Glutamatergic neuron (in vitro differentiated cells): ENCODE measurements at regions not wholly inside any gene's neighbourhood (a gene's known extent, or its start where the extent isn't known, plus 50 kb on each side); places are given as distances from the start of the nearest gene placed in this dataset.

ENCODE experiments used
- DNase-seq: peaks from one replicate; pipeline ENCODE4 v3.0.0; 2022
- H3K27ac Mint-ChIP-seq: one replicate; pipeline ENCODE4 v1.8.0; 2020; ENCODE audit warnings: mild to moderate bottlenecking, mixed read lengths, inconsistent platforms; ENCODE audit not compliant: unreplicated experiment
- H3K27me3 Mint-ChIP-seq: one replicate; pipeline ENCODE4 v1.8.0; 2020; ENCODE audit warnings: mild to moderate bottlenecking, moderate library complexity, mixed read lengths, inconsistent platforms; ENCODE audit not compliant: unreplicated experiment
- H3K36me3 Mint-ChIP-seq: one replicate; pipeline ENCODE4 v1.8.0; 2020; ENCODE audit warnings: mild to moderate bottlenecking, mixed read lengths, inconsistent platforms; ENCODE audit not compliant: unreplicated experiment
- H3K4me1 Mint-ChIP-seq: one replicate; pipeline ENCODE4 v1.8.0; 2020; ENCODE audit warnings: mild to moderate bottlenecking, low read depth, mixed read lengths, inconsistent platforms; ENCODE audit not compliant: unreplicated experiment
- H3K4me3 Mint-ChIP-seq: one replicate; pipeline ENCODE4 v1.8.0; 2020; ENCODE audit warnings: mild to moderate bottlenecking, mixed read lengths, inconsistent platforms; ENCODE audit not compliant: unreplicated experiment
- H3K9me3 Mint-ChIP-seq: one replicate; pipeline ENCODE4 v1.8.0; 2020; ENCODE audit warnings: mild to moderate bottlenecking, moderate library complexity, mixed read lengths, inconsistent platforms; ENCODE audit not compliant: unreplicated experiment
- TF ChIP-seq, protein P1 (sequence below): fragments of 200-600 bp; sonication (generic); IDR thresholded peaks from one replicate; pipeline ENCODE4 v1.5.0; 2021; ENCODE audit not compliant: partially characterized antibody, unreplicated experiment

DNA sequence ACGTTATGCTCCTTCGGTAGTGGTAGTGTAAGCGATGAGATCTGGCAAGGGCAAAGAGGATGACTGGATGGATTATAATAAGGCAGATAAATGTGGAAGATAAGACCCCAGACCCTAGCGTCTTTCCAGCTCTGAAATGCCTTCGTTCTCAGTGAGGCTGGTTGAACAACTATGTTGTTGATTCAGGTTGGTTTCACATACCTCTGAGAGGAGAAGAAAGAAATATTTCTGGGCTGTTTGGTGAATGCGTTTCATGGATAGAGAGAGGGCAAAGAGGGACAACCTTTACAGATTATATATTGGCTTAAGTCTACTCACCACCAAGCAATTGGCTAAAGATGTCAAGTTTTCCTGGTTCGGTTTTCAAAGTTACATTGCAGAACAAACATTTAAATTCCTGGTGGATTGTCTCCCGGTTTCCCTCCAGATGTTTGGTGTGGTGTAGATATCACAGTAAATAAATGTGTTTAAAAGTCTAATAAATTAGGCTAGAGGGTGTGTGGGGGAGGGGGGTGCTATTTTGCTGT is 190.1 kb upstream of the GLI2 start:
- Mint-ChIP-seq H3K4me3 (no peak overlapping the region), H3K4me1 (peaks cover 19% of the 10 kb centered on the region), H3K27me3 (peaks cover 2% of the 10 kb centered on the region), H3K9me3 (peaks cover 9% of the 10 kb centered on the region), H3K27ac (no peak overlapping the region), H3K36me3 (no peaks in the 10 kb centered on the region)
- TF ChIP-seq, protein P1, sequence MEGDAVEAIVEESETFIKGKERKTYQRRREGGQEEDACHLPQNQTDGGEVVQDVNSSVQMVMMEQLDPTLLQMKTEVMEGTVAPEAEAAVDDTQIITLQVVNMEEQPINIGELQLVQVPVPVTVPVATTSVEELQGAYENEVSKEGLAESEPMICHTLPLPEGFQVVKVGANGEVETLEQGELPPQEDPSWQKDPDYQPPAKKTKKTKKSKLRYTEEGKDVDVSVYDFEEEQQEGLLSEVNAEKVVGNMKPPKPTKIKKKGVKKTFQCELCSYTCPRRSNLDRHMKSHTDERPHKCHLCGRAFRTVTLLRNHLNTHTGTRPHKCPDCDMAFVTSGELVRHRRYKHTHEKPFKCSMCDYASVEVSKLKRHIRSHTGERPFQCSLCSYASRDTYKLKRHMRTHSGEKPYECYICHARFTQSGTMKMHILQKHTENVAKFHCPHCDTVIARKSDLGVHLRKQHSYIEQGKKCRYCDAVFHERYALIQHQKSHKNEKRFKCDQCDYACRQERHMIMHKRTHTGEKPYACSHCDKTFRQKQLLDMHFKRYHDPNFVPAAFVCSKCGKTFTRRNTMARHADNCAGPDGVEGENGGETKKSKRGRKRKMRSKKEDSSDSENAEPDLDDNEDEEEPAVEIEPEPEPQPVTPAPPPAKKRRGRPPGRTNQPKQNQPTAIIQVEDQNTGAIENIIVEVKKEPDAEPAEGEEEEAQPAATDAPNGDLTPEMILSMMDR: no peak
- DNase-seq: no peak

DNA sequence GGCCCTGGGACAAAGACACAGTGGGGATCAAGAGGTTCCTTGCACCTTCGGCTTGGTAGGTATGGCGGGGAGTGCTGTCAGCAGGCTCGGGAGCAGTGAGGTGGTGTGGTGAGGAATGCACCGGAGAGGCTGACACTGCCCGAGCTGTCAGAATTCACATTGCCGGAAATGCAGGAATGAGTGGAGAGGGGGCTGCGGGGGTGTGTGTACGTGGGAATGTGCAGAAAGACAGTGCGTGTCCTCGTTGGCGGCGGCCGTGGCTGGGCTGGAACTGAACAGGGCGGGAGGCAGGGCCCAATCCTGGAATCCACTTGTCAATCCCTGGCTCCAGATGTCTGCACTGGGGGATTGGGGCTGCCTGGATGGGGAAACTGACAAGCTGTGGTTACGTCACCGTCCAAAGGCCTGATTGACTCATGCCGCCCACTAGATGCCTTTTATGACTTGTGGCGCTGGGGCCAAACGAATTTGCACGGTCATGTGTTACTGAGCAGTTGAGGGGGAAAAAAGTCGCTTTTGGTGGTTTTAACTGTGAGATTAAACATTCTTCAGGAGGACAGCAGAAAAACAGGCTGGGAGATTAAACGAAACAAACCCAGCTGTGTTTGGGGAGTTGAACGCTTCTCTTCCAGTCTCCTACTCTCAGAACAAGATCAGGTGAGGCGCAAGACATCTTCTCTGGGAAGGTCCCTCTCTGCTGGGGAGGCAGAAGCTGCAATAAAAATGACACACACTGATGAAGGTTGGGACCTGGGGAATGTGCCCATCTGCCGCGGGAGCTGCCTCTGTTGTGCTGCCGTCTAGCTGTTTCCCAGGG is 189.4 kb upstream of the GLI2 start:
- peaks cover 9% of the 10 kb centered on the region for H3K9me3 Mint-ChIP-seq
- H3K36me3 Mint-ChIP-seq: no peaks in the 10 kb centered on the region
- no peak overlapping the region for H3K27ac Mint-ChIP-seq
- TF ChIP-seq, protein P1: no peak
- H3K4me3 Mint-ChIP-seq: no peak overlapping the region
- DNase-seq: no peak
- peaks cover under 1% of the 10 kb centered on the region for H3K27me3 Mint-ChIP-seq
- peaks cover 18% of the 10 kb centered on the region for H3K4me1 Mint-ChIP-seq

DNA sequence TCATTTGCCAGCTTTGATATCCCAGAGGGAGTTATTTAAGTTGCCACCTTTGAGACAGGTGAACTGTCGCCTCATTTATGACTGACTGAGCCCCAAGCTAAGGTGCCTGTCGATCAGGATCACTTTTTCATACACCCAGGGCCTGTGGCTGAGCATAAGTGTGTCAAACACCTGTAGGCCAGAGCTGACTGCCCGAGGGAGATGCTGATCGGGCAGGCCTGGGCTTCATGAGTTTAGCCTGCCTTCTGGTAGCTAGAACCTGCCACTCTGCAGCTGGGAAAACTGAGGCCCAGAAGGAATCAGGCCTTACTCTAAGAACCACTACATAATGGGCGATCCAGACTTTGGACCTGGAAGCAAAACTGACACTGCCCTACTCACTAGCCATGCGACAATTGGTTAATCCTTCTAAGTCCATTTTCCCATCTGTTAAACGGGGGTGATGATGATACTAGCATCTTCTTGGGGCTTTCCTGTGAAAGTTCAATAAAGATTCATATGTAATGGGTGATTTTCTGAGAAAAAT is 188.7 kb upstream of the GLI2 start:
- Mint-ChIP-seq H3K9me3 (peaks cover 9% of the 10 kb centered on the region), H3K4me1 (peaks cover 20% of the 10 kb centered on the region), H3K27ac (no peak overlapping the region), H3K27me3 (no peaks in the 10 kb centered on the region), H3K4me3 (no peak overlapping the region), H3K36me3 (no peaks in the 10 kb centered on the region)
- TF ChIP-seq, protein P1: no peak
- DNase-seq: no peak

DNA sequence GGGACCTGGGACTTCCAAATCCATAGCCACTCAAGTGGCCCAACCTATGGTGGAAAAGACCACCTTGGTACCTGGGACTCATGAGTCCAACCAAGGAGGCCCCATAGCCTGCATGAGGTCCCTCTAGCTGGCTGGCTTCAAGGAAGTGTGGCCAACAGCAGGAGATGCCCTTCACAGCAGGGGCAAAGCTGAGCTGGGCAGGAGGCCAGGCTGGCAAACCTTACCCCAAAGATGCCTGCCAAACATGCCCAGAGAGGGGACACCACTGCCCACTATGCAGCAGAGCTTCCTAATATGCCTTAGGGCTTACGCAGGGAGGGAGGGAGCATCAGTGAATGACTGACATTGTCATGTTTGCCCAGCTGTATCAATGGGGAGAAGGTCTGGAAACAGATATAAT is 188.0 kb upstream of the GLI2 start:
- H3K4me3 Mint-ChIP-seq: no peak overlapping the region
- no peaks in the 10 kb centered on the region for H3K36me3 Mint-ChIP-seq
- H3K9me3 Mint-ChIP-seq: peaks cover 9% of the 10 kb centered on the region
- TF ChIP-seq, protein P1: no peak
- peaks cover 22% of the 10 kb centered on the region for H3K4me1 Mint-ChIP-seq
- no peak for DNase-seq
- no peak overlapping the region for H3K27ac Mint-ChIP-seq
- H3K27me3 Mint-ChIP-seq: peaks cover 1% of the 10 kb centered on the region
